Spleen (tissue), 7 donors: ENCODE measurements at regions not wholly inside any gene's neighbourhood (a gene's known extent, or its start where the extent isn't known, plus 50 kb on each side); places are given as distances from the start of the nearest gene placed in this dataset.

Experiments used
- POLR2AphosphoS5 ChIP-seq, 3 donors: sonication (generic); formaldehyde crosslinking; IDR thresholded peaks; one replicate each; pipeline ENCODE4 v1.5.1; 2017; ENCODE audit warnings: antibody characterized with exemption in 3 of 3
- TF ChIP-seq, protein P1 (sequence below), 11 experiments: fragments of 200-600 bp in 7 of 11; fragments of 450-650 bp in 4 of 11; sonication (generic) in 4 of 11; IDR thresholded peaks in 8 of 11; conservative IDR thresholded peaks in 3 of 11; 1 replicate in 7 of 11; 2 replicates in 4 of 11; pipeline versions ENCODE4 v1.4.0 to v1.8.0; 2016 to 2021; ENCODE audit warnings: antibody characterized with exemption in 11 of 11, inconsistent platforms in 4 of 11, mild to moderate bottlenecking in 1 of 11
- donor health status: DM: no; HTN: no; CAD: no; lungs with moderate emphysema.
- donor health status: DM: no; HTN: no; CAD: no.
- donor health status: DM: no; HTN: no; CAD: no.

DNA sequence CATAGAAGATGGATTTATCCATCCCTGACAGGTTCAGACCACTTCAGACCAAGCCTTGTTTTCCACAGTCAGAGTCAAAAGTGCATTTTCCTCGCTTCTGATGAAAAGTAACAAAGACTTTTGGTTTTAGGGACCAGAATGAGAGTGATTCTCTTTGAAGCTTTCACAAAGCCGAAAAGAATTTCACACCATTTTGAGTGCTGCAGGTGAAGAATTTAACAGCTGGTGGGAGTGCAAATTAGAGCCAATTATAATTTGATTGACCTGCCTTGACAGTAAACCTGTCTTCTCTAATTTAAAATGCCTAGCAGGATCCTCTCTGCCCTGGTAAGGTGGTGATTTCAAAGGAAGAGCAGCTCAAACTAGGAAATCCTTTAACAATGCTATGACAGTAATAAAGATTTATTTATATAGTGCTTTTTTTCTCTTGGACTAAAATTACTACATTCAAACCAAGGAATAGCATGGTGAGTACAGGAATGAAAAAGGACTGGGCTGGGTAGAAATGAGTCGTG is 241.6 kb downstream of the HRH4 start:
- TF ChIP-seq, protein P1, sequence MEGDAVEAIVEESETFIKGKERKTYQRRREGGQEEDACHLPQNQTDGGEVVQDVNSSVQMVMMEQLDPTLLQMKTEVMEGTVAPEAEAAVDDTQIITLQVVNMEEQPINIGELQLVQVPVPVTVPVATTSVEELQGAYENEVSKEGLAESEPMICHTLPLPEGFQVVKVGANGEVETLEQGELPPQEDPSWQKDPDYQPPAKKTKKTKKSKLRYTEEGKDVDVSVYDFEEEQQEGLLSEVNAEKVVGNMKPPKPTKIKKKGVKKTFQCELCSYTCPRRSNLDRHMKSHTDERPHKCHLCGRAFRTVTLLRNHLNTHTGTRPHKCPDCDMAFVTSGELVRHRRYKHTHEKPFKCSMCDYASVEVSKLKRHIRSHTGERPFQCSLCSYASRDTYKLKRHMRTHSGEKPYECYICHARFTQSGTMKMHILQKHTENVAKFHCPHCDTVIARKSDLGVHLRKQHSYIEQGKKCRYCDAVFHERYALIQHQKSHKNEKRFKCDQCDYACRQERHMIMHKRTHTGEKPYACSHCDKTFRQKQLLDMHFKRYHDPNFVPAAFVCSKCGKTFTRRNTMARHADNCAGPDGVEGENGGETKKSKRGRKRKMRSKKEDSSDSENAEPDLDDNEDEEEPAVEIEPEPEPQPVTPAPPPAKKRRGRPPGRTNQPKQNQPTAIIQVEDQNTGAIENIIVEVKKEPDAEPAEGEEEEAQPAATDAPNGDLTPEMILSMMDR (IDR thresholded peaks at IDR 0.05 in 8 of 11, conservative IDR thresholded peaks at IDR 0.05 in 3 of 11): no peak
- TF ChIP-seq POLR2AphosphoS5 (IDR thresholded peaks at IDR 0.05): no peak
